Ovary (tissue), 7 donors: ENCODE measurements at regions not wholly inside any gene's neighbourhood (a gene's known extent, or its start where the extent isn't known, plus 50 kb on each side); places are given as distances from the start of the nearest gene placed in this dataset.

Experiments used
- DNase-seq, 5 donors: peaks; one replicate each; pipeline ENCODE4 v3.0.0-alpha.2; 2019 to 2020
- H3K27ac ChIP-seq, 2 donors: fragments of 200-600 bp; one replicate each; pipeline versions ENCODE4 v1.5.1 to v1.8.0; 2019 to 2022
- H3K27me3 ChIP-seq: fragments of 200-600 bp; one replicate; pipeline ENCODE4 v1.8.0; 2022
- H3K36me3 ChIP-seq: fragments of 200-600 bp; sonication (generic); one replicate; pipeline ENCODE4 v1.5.1; 2019
- H3K4me1 ChIP-seq: one replicate; pipeline ENCODE4 v1.8.1; 2013; ENCODE audit warnings: mild to moderate bottlenecking, moderate library complexity; ENCODE audit not compliant: insufficient read depth
- H3K4me3 ChIP-seq: fragments of 200-600 bp; sonication (generic); one replicate; pipeline ENCODE4 v1.5.1; 2017
- H3K9me3 ChIP-seq, 2 donors: fragments of 200-600 bp in 1 of 2; sonication (generic) in 1 of 2; one replicate each; pipeline versions ENCODE4 v1.5.1 to v1.8.1; 2013 to 2019; ENCODE audit warnings: mild to moderate bottlenecking in 1 of 2, moderate library complexity in 1 of 2
- CTCF ChIP-seq, 3 donors: fragments of 450-650 bp in 2 of 3; fragments of 200-600 bp in 1 of 3; IDR thresholded peaks; one replicate each; pipeline versions ENCODE4 v1.5.1 to v1.8.0; 2016 to 2022; ENCODE audit warnings: antibody characterized with exemption in 3 of 3, mild to moderate bottlenecking in 1 of 3
- EP300 ChIP-seq: sonication (generic); formaldehyde crosslinking; IDR thresholded peaks from one replicate; pipeline ENCODE4 v1.6.1; 2017; ENCODE audit warnings: antibody characterized with exemption
- POLR2A ChIP-seq: fragments of 450-650 bp; IDR thresholded peaks from one replicate; pipeline ENCODE4 v1.6.1; 2017; ENCODE audit warnings: antibody characterized with exemption, mild to moderate bottlenecking, moderate library complexity
- WGBS, 3 donors: extraction: QIAGEN DNeasy Blood & Tissue Kit in 1 of 3; methylation state at CpG; one replicate each; pipeline versions ENCODE4 v1.1.5 to v1.1.7; 2013 to 2017; 5-methylcytosine and 5-hydroxymethylcytosine counted together
- intact Hi-C, 4 donors: fragments of 100-400 bp; cut with DNase I; formaldehyde crosslinking; loops; one replicate each; pipeline versions ENCODE4 v1.11.0 to v1.15.1; 2022 to 2023
- donor health status: DM: no; HTN: no; CAD: no; lungs with moderate emphysema.
- donor health status: DM: no; HTN: no; CAD: no.
- donor health status: Bipolar disorder and iron deficiency.
- donor health status: DM: no; HTN: no; CAD: no.
- donor health status: DM: yes; HTN: yes; CAD: no.

GRCh38 chr7:12518920-12519681 is 51.4 kb upstream of the SCIN start:
- Histone ChIP-seq H3K27me3 (no peaks in the 10 kb centered on the region), H3K9me3 (no peaks in the 10 kb centered on the region), H3K36me3 (no peaks in the 10 kb centered on the region), H3K27ac (no peak overlapping the region), H3K4me3 (no peak overlapping the region), H3K4me1 (no peaks in the 10 kb centered on the region)
- TF ChIP-seq EP300, result no peak
- no peak for TF ChIP-seq POLR2A
- TF ChIP-seq CTCF (IDR thresholded peaks at IDR 0.05), result no peak
- intact Hi-C loops, result no loop called here
- 81 to 90% (median 85%) methylated on average over 2 of the region's 2 CpGs for WGBS, 3 donors
- no peak for DNase-seq

- no peak for TF ChIP-seq POLR2A
- TF ChIP-seq EP300, result no peak
- TF ChIP-seq CTCF (IDR thresholded peaks at IDR 0.05), result no peak
- DNase-seq, result no peak
- Histone ChIP-seq H3K4me3 (no peak overlapping the region), H3K9me3 (no peaks in the 10 kb centered on the region), H3K27me3 (no peaks in the 10 kb centered on the region), H3K27ac (no peak overlapping the region), H3K36me3 (no peaks in the 10 kb centered on the region), H3K4me1 (no peaks in the 10 kb centered on the region)
- 0 to 80% (median 0%) methylated on average over 1 of the region's 1 CpG for WGBS, 3 donors
- intact Hi-C loops, result loop anchor here in 3 of 4 donors (10.0 kb wide), 1 partner anchor 745 kb away; no protein-coding TSS in a partner anchor
Observed at GRCh38 chr7:12519682-12520009, 50.9 kb upstream of the SCIN start.
